Gastroesophageal sphincter (tissue), 4 donors: ENCODE measurements at regions not wholly inside any gene's neighbourhood (a gene's known extent, or its start where the extent isn't known, plus 50 kb on each side); places are given as distances from the start of the nearest gene placed in this dataset.

ENCODE experiments used
- ATAC-seq: fragments of 150-250 bp; one replicate; pipeline ENCODE4 v1.9.1; 2016; ENCODE audit warnings: mild to moderate bottlenecking, moderate library complexity
- H3K27ac ChIP-seq, 4 donors: fragments of 200-600 bp; sonication (generic) in 3 of 4; 1 replicate in 3 of 4; 2 replicates in 1 of 4; pipeline ENCODE4 v1.5.1; 2016 to 2019
- H3K27me3 ChIP-seq: fragments of 200-600 bp; sonication (generic); one replicate; pipeline ENCODE4 v1.5.1; 2019
- H3K36me3 ChIP-seq, 2 donors: fragments of 200-600 bp; sonication (generic); one replicate each; pipeline ENCODE4 v1.5.1; 2019; ENCODE audit warnings: control low read depth in 1 of 2
- H3K4me1 ChIP-seq, 3 donors: fragments of 200-600 bp; sonication (generic); 1 replicate in 2 of 3; 2 replicates in 1 of 3; pipeline ENCODE4 v1.5.1; 2016 to 2019; ENCODE audit warnings: control low read depth in 2 of 3
- H3K4me3 ChIP-seq, 2 donors: fragments of 200-600 bp; sonication (generic); one replicate each; pipeline ENCODE4 v1.5.1; 2019; ENCODE audit warnings: mild to moderate bottlenecking in 1 of 2, moderate library complexity in 1 of 2
- H3K9me3 ChIP-seq, 3 donors: fragments of 200-600 bp; sonication (generic); one replicate each; pipeline ENCODE4 v1.5.1; 2017 to 2019; ENCODE audit warnings: control low read depth in 2 of 3
- EP300 ChIP-seq: sonication (generic); formaldehyde crosslinking; IDR thresholded peaks from one replicate; pipeline ENCODE4 v1.6.1; 2017; ENCODE audit warnings: antibody characterized with exemption, mild to moderate bottlenecking
- POLR2A ChIP-seq, 2 donors: fragments of 450-650 bp; IDR thresholded peaks; one replicate each; pipeline ENCODE4 v1.6.1; 2017; ENCODE audit warnings: antibody characterized with exemption in 2 of 2, mild to moderate bottlenecking in 2 of 2, moderate library complexity in 1 of 2
- POLR2AphosphoS5 ChIP-seq: sonication (generic); formaldehyde crosslinking; IDR thresholded peaks from one replicate; pipeline ENCODE4 v1.6.1; 2017; ENCODE audit warnings: antibody characterized with exemption
- WGBS, 2 donors: methylation state at CpG; one replicate each; pipeline ENCODE4 v1.1.5; 2018; ENCODE audit warnings: low coverage in 1 of 2; 5-methylcytosine and 5-hydroxymethylcytosine counted together
- TF ChIP-seq, protein P1 (sequence below), 4 experiments: fragments of 200-600 bp in 2 of 4; fragments of 450-650 bp in 2 of 4; sonication (generic) in 1 of 4; IDR thresholded peaks; one replicate each; pipeline ENCODE4 v1.5.1; 2017 to 2019; ENCODE audit warnings: antibody characterized with exemption in 4 of 4, mild to moderate bottlenecking in 2 of 4, moderate library complexity in 2 of 4

DNA sequence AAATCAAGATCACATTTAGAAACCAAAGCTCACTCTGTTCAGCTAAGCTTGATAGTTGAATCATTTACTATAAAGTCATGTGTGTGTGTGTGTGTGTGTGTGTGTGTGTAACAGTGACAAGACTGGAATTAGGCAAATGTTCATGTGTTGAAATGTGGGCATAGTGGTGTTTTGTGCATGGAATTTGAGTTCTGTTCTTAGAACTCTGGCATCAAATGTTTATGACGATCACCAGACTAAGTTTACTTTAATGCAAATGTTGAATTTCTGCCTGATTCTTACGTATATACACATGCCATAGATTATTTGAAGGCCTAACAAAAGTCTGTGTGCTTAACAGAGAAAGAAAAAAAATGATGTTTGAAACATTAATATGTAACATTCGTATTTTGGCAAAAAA lies 72.8 kb upstream of the COL5A1 start:
- no peak for ATAC-seq

DNA sequence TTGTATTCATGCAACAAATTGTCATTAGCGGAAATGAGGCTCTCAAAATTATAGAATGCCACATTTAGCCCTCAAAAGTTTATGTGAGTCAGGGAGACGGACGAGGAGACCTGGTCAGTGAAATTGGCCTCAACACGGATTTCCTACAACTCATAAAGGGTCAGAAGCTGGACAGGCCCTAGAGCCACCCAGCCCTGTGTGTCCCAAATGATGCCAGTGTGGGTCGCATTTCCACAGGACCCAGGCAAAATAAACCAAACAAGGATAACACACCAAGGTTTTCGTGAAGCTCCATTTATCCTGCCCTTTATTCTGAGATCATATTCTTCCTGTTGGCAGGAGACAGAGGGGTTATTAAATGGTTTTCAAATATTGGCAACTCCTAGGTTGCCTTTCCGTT lies 72.0 kb upstream of the COL5A1 start:
- Histone ChIP-seq H3K9me3 (peaks cover 0 to 21% (median 0%) of the 10 kb centered on the region in 3 donors), H3K4me1 (no peaks in the 10 kb centered on the region), H3K4me3 (no peak overlapping the region), H3K36me3 (no peaks in the 10 kb centered on the region), H3K27me3 (no peaks in the 10 kb centered on the region), H3K27ac (no peak overlapping the region)
- TF ChIP-seq EP300 (no peak), POLR2AphosphoS5 (no peak), POLR2A (IDR thresholded peaks at IDR 0.05) (no peak)
- TF ChIP-seq, protein P1, sequence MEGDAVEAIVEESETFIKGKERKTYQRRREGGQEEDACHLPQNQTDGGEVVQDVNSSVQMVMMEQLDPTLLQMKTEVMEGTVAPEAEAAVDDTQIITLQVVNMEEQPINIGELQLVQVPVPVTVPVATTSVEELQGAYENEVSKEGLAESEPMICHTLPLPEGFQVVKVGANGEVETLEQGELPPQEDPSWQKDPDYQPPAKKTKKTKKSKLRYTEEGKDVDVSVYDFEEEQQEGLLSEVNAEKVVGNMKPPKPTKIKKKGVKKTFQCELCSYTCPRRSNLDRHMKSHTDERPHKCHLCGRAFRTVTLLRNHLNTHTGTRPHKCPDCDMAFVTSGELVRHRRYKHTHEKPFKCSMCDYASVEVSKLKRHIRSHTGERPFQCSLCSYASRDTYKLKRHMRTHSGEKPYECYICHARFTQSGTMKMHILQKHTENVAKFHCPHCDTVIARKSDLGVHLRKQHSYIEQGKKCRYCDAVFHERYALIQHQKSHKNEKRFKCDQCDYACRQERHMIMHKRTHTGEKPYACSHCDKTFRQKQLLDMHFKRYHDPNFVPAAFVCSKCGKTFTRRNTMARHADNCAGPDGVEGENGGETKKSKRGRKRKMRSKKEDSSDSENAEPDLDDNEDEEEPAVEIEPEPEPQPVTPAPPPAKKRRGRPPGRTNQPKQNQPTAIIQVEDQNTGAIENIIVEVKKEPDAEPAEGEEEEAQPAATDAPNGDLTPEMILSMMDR (IDR thresholded peaks at IDR 0.05) = no peak
- ATAC-seq = no peak
- 84 to 93% methylated on average over 6 to 7 of the region's 7 CpGs for WGBS, 2 donors

More for the DNA sequence above, 72.8 kb upstream of the COL5A1 start:
- Histone ChIP-seq H3K4me1 (no peaks in the 10 kb centered on the region), H3K4me3 (no peak overlapping the region), H3K36me3 (no peaks in the 10 kb centered on the region), H3K9me3 (peaks cover 0 to 21% (median 0%) of the 10 kb centered on the region in 3 donors), H3K27ac (no peak overlapping the region), H3K27me3 (no peaks in the 10 kb centered on the region)
- 26 to 61% methylated on average over 3 of the region's 3 CpGs for WGBS, 2 donors
- TF ChIP-seq EP300 = no peak
- TF ChIP-seq, protein P1 (IDR thresholded peaks at IDR 0.05) = no peak
- no peak for TF ChIP-seq POLR2AphosphoS5
- TF ChIP-seq POLR2A (IDR thresholded peaks at IDR 0.05) = no peak

DNA sequence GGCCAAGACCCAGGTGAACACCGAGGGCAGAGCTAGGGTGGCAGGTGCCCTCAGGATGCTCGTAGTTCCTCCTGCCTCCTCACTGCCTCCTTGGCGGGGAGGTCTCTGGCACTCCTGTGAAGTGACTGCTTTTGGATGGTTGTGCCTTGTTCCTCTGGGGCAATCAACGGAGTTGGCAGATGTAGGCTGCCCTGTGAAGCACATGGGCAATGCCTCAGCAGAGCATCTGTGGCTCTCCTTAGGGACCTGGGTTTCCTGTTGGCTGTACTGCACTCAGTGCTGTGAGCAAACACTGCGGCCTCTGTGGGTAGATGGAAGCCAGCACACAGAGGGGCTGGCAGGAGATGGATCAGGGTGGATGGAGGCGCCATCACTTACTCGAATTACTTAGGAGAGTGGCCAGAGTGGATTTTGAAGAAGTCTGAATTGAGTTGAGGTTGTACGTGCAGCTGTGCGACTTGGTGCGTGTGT lies 71.4 kb upstream of the COL5A1 start:
- WGBS, 2 donors = 81 to 82% methylated on average over 3 to 5 of the region's 10 CpGs
- Histone ChIP-seq H3K27me3 (no peaks in the 10 kb centered on the region), H3K9me3 (peaks cover 0 to 21% (median 0%) of the 10 kb centered on the region in 3 donors), H3K4me1 (no peaks in the 10 kb centered on the region), H3K27ac (no peak overlapping the region), H3K36me3 (no peaks in the 10 kb centered on the region), H3K4me3 (no peak overlapping the region)
- ATAC-seq = no peak
- no peak for TF ChIP-seq EP300
- no peak for TF ChIP-seq POLR2A (IDR thresholded peaks at IDR 0.05)
- TF ChIP-seq, protein P1 (IDR thresholded peaks at IDR 0.05) = no peak
- no peak for TF ChIP-seq POLR2AphosphoS5

DNA sequence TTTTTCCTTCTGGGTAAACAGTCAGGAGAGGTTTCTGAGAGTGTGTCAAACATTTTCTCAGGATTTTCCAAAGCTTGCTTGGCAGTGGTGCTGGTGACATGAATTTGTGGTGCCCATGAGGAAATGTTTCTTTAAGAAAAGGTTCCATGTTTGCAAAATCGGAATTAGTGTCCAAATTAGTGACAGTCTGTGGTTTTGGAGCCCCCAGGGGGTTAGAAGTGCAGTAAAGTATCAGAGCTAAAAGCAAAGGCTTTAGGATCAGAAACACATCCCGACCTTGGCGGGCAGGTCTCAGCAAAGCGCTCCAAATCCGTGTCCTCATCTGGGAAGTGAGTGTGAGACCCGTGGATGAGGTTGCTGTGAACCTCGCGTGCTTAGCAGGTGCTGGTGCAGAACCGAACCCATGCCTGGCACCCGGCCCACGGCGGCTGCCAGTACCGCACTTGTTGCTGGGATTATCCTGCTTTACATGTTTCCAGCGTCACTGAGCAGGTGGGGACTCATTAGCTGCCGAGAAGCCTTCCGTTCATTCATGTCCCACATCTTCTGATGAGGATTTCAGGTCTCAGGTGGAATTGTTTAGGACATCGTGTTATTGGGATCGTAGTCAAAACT lies 70.8 kb upstream of the COL5A1 start:
- Histone ChIP-seq H3K36me3 (no peaks in the 10 kb centered on the region), H3K4me1 (no peaks in the 10 kb centered on the region), H3K4me3 (no peak overlapping the region), H3K9me3 (peaks cover 0 to 17% (median 0%) of the 10 kb centered on the region in 3 donors), H3K27me3 (no peaks in the 10 kb centered on the region), H3K27ac (no peak overlapping the region)
- WGBS, 2 donors = 35 to 83% methylated on average over 2 to 4 of the region's 18 CpGs
- ATAC-seq = no peak
- TF ChIP-seq EP300 (no peak), POLR2AphosphoS5 (no peak), POLR2A (IDR thresholded peaks at IDR 0.05) (no peak)
- TF ChIP-seq, protein P1 (IDR thresholded peaks at IDR 0.05) = no peak

DNA sequence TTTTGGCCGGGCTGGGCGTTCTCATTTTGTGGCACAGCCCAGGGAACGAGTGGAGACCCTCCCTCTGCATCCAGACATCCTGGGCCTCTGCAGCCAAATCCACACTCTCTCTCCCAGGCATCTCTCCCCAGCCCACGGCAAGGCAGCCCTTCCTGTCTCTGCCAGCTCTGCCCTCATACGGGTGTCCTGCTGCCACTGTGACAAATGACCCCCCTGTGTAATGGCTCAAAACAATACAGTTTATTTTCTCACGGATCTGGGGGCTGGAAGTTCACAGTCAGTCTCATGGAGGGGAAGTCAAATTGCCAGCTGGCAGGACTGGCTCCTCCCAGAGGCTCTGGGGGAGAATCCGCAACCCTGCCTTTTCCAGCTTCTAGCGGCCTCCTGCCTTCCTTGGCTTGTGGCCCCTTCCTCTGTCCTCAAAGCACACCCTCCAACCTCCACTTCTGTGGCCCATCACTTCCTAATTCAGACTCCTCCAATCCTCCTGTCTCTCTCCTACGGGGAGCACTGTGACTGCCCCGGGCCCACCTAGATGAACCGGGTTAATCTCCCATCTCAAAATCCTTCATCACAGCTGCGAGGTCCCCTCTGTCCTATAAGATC lies 70.2 kb upstream of the COL5A1 start:
- Histone ChIP-seq H3K9me3 (peaks cover 0 to 11% (median 0%) of the 10 kb centered on the region in 3 donors), H3K4me3 (no peak overlapping the region), H3K4me1 (no peaks in the 10 kb centered on the region), H3K36me3 (no peaks in the 10 kb centered on the region), H3K27ac (no peak overlapping the region), H3K27me3 (no peaks in the 10 kb centered on the region)
- no peak for ATAC-seq
- WGBS, 2 donors = 59 to 85% methylated on average over 8 to 9 of the region's 12 CpGs
- no peak for TF ChIP-seq POLR2A (IDR thresholded peaks at IDR 0.05)
- no peak for TF ChIP-seq EP300
